ENCODE measurements at regions not wholly inside any gene's neighbourhood (a gene's known extent, or its start where the extent isn't known, plus 50 kb on each side); places are given as distances from the start of the nearest gene placed in this dataset.

- no peaks in the 10 kb centered on the region for H3K9me3 ChIP-seq (ENCODE audit: low read depth)
- TF ChIP-seq CTCF (IDR thresholded peaks at IDR 0.05; ENCODE audit: low read depth, low read length), result no peak
- no peaks in the 10 kb centered on the region for H3K27me3 ChIP-seq
- H3K27ac ChIP-seq, result no peak overlapping the region
- DNase-seq (ENCODE audit: low read depth in 1 of 2, low spot score in 1 of 2), result no peak
- no peaks in the 10 kb centered on the region for H3K36me3 ChIP-seq
- no peak overlapping the region for H3K4me3 ChIP-seq
- H3K4me1 ChIP-seq (ENCODE audit: low read depth), result no peaks in the 10 kb centered on the region
These were observed 164.9 kb upstream of the INHBA start for GRCh38 chr7:41867639-41868280.

- no peaks in the 10 kb centered on the region for H3K4me1 ChIP-seq (ENCODE audit: low read depth)
- no peaks in the 10 kb centered on the region for H3K27me3 ChIP-seq
- no peaks in the 10 kb centered on the region for H3K9me3 ChIP-seq (ENCODE audit: low read depth)
- no peaks in the 10 kb centered on the region for H3K36me3 ChIP-seq
- no peak for DNase-seq (ENCODE audit: low read depth in 1 of 2, low spot score in 1 of 2)
- no peak for TF ChIP-seq CTCF (IDR thresholded peaks at IDR 0.05; ENCODE audit: low read depth, low read length)
- no peak overlapping the region for H3K4me3 ChIP-seq
- no peak overlapping the region for H3K27ac ChIP-seq
These were observed 159.4 kb upstream of the INHBA start for GRCh38 chr7:41862261-41862660.

GRCh38 chr7:41861642-41862041, 158.8 kb upstream of the INHBA start:
- H3K9me3 ChIP-seq (ENCODE audit: low read depth), result no peaks in the 10 kb centered on the region
- DNase-seq (ENCODE audit: low read depth in 1 of 2, low spot score in 1 of 2), result no peak
- no peaks in the 10 kb centered on the region for H3K36me3 ChIP-seq

GRCh38 chr7:41858201-41858600, 155.3 kb upstream of the INHBA start:
- Histone ChIP-seq H3K9me3 (ENCODE audit: low read depth) (no peaks in the 10 kb centered on the region), H3K4me1 (ENCODE audit: low read depth) (no peaks in the 10 kb centered on the region), H3K36me3 (no peaks in the 10 kb centered on the region), H3K4me3 (no peak overlapping the region), H3K27ac (no peak overlapping the region), H3K27me3 (no peaks in the 10 kb centered on the region)
- TF ChIP-seq CTCF (IDR thresholded peaks at IDR 0.05; ENCODE audit: low read depth, low read length), result no peak
- no peak for DNase-seq (ENCODE audit: low read depth in 1 of 2, low spot score in 1 of 2)

More at GRCh38 chr7:41861642-41862041, 158.8 kb upstream of the INHBA start:
- Histone ChIP-seq H3K27me3 (no peaks in the 10 kb centered on the region), H3K4me1 (ENCODE audit: low read depth) (no peaks in the 10 kb centered on the region), H3K4me3 (no peak overlapping the region), H3K27ac (no peak overlapping the region)
- TF ChIP-seq CTCF (IDR thresholded peaks at IDR 0.05; ENCODE audit: low read depth, low read length), result no peak

- Histone ChIP-seq H3K4me3 (no peak overlapping the region), H3K27me3 (no peaks in the 10 kb centered on the region), H3K27ac (no peak overlapping the region), H3K9me3 (ENCODE audit: low read depth) (no peaks in the 10 kb centered on the region), H3K36me3 (no peaks in the 10 kb centered on the region), H3K4me1 (ENCODE audit: low read depth) (no peaks in the 10 kb centered on the region)
- DNase-seq (ENCODE audit: low read depth in 1 of 2, low spot score in 1 of 2), result no peak
- TF ChIP-seq CTCF (IDR thresholded peaks at IDR 0.05; ENCODE audit: low read depth, low read length), result no peak
These were observed 152.9 kb upstream of the INHBA start for GRCh38 chr7:41855798-41856197.

Measured in cardiac muscle cell (in vitro differentiated cells and primary cell).